ENCODE measurements at regions not wholly inside any gene's neighbourhood (a gene's known extent, or its start where the extent isn't known, plus 50 kb on each side); places are given as distances from the start of the nearest gene placed in this dataset.

DNA sequence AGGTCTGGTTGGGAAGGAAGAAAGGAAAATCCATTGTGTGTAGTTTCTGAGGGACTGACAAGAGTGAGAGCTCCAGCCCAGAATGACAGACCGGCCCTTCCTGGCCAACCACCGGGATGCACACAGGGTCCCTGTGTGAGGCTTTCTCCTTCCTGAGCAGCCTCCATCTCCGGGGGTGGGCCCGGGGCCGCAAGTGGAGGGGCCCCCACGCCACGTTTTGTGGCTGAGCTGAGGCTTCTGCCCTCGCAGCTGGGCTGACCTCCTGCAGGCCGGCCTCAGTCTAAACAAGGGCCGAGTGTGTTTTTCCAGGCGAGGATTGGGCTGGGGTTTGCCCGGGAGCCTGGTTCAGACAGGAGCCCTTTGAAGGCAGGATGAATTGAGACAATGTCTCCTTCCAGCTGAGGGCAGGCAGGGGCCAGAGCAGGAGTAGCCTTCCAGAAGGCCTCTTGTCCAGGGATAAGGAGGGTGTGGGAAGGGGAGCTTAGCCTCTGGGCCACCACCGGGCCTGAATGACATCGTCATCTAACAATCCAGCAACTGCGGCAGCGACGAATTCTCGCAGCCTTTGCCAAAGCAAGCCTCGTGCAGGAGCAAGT lies 96.5 kb upstream of the NCOR2 start:
- no peak for DNase-seq
- WGBS (ENCODE audit: extremely low coverage, insufficient read length, low lambda C conversion rate) = no CpG with 5 or more reads among the region's 19 CpGs
- H3K79me2 ChIP-seq (ENCODE audit: insufficient read depth, low read length) = no peaks in the 10 kb centered on the region
- no peak overlapping the region for H2BK12ac ChIP-seq (ENCODE audit: insufficient read length, low read depth, low read length)
- no peaks in the 10 kb centered on the region for H3K4me1 ChIP-seq (ENCODE audit: insufficient read depth, low read length)
- TF ChIP-seq, protein P1, sequence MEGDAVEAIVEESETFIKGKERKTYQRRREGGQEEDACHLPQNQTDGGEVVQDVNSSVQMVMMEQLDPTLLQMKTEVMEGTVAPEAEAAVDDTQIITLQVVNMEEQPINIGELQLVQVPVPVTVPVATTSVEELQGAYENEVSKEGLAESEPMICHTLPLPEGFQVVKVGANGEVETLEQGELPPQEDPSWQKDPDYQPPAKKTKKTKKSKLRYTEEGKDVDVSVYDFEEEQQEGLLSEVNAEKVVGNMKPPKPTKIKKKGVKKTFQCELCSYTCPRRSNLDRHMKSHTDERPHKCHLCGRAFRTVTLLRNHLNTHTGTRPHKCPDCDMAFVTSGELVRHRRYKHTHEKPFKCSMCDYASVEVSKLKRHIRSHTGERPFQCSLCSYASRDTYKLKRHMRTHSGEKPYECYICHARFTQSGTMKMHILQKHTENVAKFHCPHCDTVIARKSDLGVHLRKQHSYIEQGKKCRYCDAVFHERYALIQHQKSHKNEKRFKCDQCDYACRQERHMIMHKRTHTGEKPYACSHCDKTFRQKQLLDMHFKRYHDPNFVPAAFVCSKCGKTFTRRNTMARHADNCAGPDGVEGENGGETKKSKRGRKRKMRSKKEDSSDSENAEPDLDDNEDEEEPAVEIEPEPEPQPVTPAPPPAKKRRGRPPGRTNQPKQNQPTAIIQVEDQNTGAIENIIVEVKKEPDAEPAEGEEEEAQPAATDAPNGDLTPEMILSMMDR (conservative IDR thresholded peaks at IDR 0.05) = no peak
- H4K20me1 ChIP-seq (ENCODE audit: control insufficient read depth, insufficient read depth, insufficient read length) = no peaks in the 10 kb centered on the region
- no peak overlapping the region for H3T11ph ChIP-seq (ENCODE audit: low read length)
- no peaks in the 10 kb centered on the region for H3K23me2 ChIP-seq (ENCODE audit: insufficient read length, low read depth, low read length, poor library complexity, severe bottlenecking)
- H3K4me3 Mint-ChIP-seq = no peak overlapping the region
- H3K27ac Mint-ChIP-seq = no peak overlapping the region; a peak in 1 of 7 replicates
- peaks cover 9% of the 10 kb centered on the region for H3K27me3 Mint-ChIP-seq (ENCODE audit: low read depth)
- H3K14ac ChIP-seq (ENCODE audit: insufficient read depth, low read length) = no peak overlapping the region
- no peak overlapping the region for H2BK5ac ChIP-seq (ENCODE audit: insufficient read length, low read length)
- H3K27me3 ChIP-seq (ENCODE audit: insufficient read depth, low read length) = no peaks in the 10 kb centered on the region
- H2BK20ac ChIP-seq (ENCODE audit: low read depth, low read length, poor library complexity, severe bottlenecking) = no peak overlapping the region
- no peak overlapping the region for H3K9ac ChIP-seq (ENCODE audit: extremely low read depth, insufficient read length, low read length)
- H4K8ac ChIP-seq (replicated peaks; ENCODE audit: insufficient read length, low read depth, low read length) = no peak overlapping the region
- H4K5ac ChIP-seq (ENCODE audit: insufficient read length, low read depth, low read length) = no peak overlapping the region
- no peak overlapping the region for H3K27ac ChIP-seq (ENCODE audit: insufficient read length, low read depth, low read length)
- no peaks in the 10 kb centered on the region for H3K79me1 ChIP-seq (ENCODE audit: insufficient read depth, low read depth, low read length, poor library complexity, severe bottlenecking)
- no peak overlapping the region for H2AK5ac ChIP-seq (ENCODE audit: insufficient read length, low read length)
- H3K23ac ChIP-seq (ENCODE audit: insufficient read length, low read depth, low read length) = no peak overlapping the region
- no peak overlapping the region for H2BK120ac ChIP-seq (ENCODE audit: low read depth, low read length, poor library complexity, severe bottlenecking)
- H3K56ac ChIP-seq (ENCODE audit: insufficient read length, low read depth, low read length) = no peak overlapping the region
- H3K9me3 ChIP-seq (ENCODE audit: control insufficient read depth, low read depth, low read length) = no peaks in the 10 kb centered on the region
- H3K9me3 Mint-ChIP-seq = peaks cover 0 to 4% of the 10 kb centered on the region in 2 experiments; a peak in 2 of 5 replicates
- no peak overlapping the region for H3K4me2 ChIP-seq (ENCODE audit: insufficient read depth, insufficient read length, low read length)
- H3K36me3 Mint-ChIP-seq (ENCODE audit: insufficient read depth in 1 of 3, low read depth in 3 of 3) = no peaks in the 10 kb centered on the region
- no peak overlapping the region for H4K91ac ChIP-seq (ENCODE audit: insufficient read length, low read depth, low read length)
- no peak overlapping the region for H3K18ac ChIP-seq (ENCODE audit: insufficient read length, low read depth, low read length)
- no peak overlapping the region for H2BK15ac ChIP-seq (ENCODE audit: low read depth, low read length)
- H3K4me1 Mint-ChIP-seq = peaks cover 3 to 6% of the 10 kb centered on the region in 2 experiments
- no peak overlapping the region for H3K4ac ChIP-seq (ENCODE audit: low read depth, low read length)
- H2AFZ ChIP-seq (ENCODE audit: low read length) = no peak overlapping the region

All from H9 (cell line).